IMR-90 (cell line): ENCODE measurements at regions not wholly inside any gene's neighbourhood (a gene's known extent, or its start where the extent isn't known, plus 50 kb on each side); places are given as distances from the start of the nearest gene placed in this dataset.

ENCODE experiments used
- ATAC-seq: fragments of 200-7000 bp; cut with Tn5 transposase; 2 replicates; pipeline ENCODE4 v1.9.1; 2020; ENCODE audit warnings: low read depth, mild to moderate bottlenecking, moderate library complexity
- BruUV-seq: library from RNA; stranded (reverse); fragments of 400-500 nt; replicated peaks from 2 replicates; lab custom pipeline; 2021; lab: Mats Ljungman, UMichigan
- CTCF ChIA-PET: fragments of 300-600 bp; formaldehyde crosslinking; extraction: SDS; loops from one replicate; lab custom pipeline; 2021; ENCODE audit warnings: antibody characterized with exemption; lab: Yijun Ruan, JAX
- POLR2A ChIA-PET: fragments of 300-600 bp; sonication (Branson Sonifier 250); formaldehyde crosslinking; loops from one replicate; lab custom pipeline; 2022; ENCODE audit warnings: antibody characterized with exemption; ENCODE audit not compliant: unreplicated experiment; lab: Charles Lee
- DNase-seq: peaks from one replicate; pipeline ENCODE4 v3.0.0; 2013
- H2AFZ ChIP-seq: replicated peaks from 2 replicates; pipeline ENCODE3; 2013; ENCODE audit warnings: low read length, mild to moderate bottlenecking; ENCODE audit not compliant: poor library complexity
- H2AK5ac ChIP-seq: 2 replicates; pipeline ENCODE4 v1.6.1; 2013; ENCODE audit warnings: low read depth, low read length, inconsistent platforms
- H2AK9ac ChIP-seq: replicated peaks from 2 replicates; pipeline ENCODE3; 2013; ENCODE audit warnings: mild to moderate bottlenecking, low read depth, low read length, moderate library complexity; ENCODE audit not compliant: poor library complexity
- H2BK120ac ChIP-seq: 2 replicates; pipeline ENCODE4 v1.6.1; 2013; ENCODE audit warnings: low read depth, low read length, inconsistent platforms
- H2BK15ac ChIP-seq: 3 replicates; pipeline ENCODE4 v1.6.1; 2013; ENCODE audit warnings: low read depth, low read length, inconsistent platforms
- H2BK20ac ChIP-seq: 2 replicates; pipeline ENCODE4 v1.6.1; 2013; ENCODE audit warnings: low read depth, mild to moderate bottlenecking, inconsistent platforms, low read length, moderate library complexity
- H2BK5ac ChIP-seq: 2 replicates; pipeline ENCODE4 v1.6.1; 2013; ENCODE audit warnings: mild to moderate bottlenecking, low read depth, low read length, inconsistent platforms; ENCODE audit not compliant: poor library complexity, severe bottlenecking
- H3K14ac ChIP-seq: replicated peaks from 2 replicates; pipeline ENCODE4 v1.6.1; 2013; ENCODE audit warnings: low read depth, low read length, inconsistent platforms
- H3K18ac ChIP-seq: 2 replicates; pipeline ENCODE4 v1.6.1; 2013; ENCODE audit warnings: low read depth, low read length, control low read depth
- H3K23ac ChIP-seq: 2 replicates; pipeline ENCODE4 v1.6.1; 2013; ENCODE audit warnings: low read depth, low read length, inconsistent platforms
- H3K27ac ChIP-seq: 2 replicates; pipeline ENCODE4 v1.5.1; 2013; ENCODE audit warnings: mild to moderate bottlenecking, control low read depth, low read length; ENCODE audit not compliant: insufficient read depth
- H3K27me3 ChIP-seq: 2 replicates; pipeline ENCODE4 v1.6.1; 2013; ENCODE audit warnings: low read length; ENCODE audit not compliant: control insufficient read depth, insufficient read depth
- H3K36me3 ChIP-seq: 2 replicates; pipeline ENCODE4 v1.6.1; 2013; ENCODE audit warnings: low read length, mixed read lengths; ENCODE audit not compliant: control insufficient read depth, insufficient read depth
- H3K4ac ChIP-seq: 2 replicates; pipeline ENCODE4 v1.6.1; 2013; ENCODE audit warnings: low read depth, low read length, inconsistent platforms
- H3K4me1 ChIP-seq: 2 replicates; pipeline ENCODE4 v1.6.1; 2013; ENCODE audit warnings: low read length, mixed read lengths; ENCODE audit not compliant: control insufficient read depth, insufficient read depth
- H3K4me2 ChIP-seq: 2 replicates; pipeline ENCODE4 v1.6.1; 2013; ENCODE audit warnings: low read depth, mild to moderate bottlenecking, control low read depth, low read length, moderate library complexity
- H3K4me3 ChIP-seq: 2 replicates; pipeline ENCODE4 v1.5.1; 2013; ENCODE audit warnings: low read depth, mild to moderate bottlenecking, control low read depth, low read length, moderate library complexity; ENCODE audit not compliant: insufficient read depth
- H3K56ac ChIP-seq: 2 replicates; pipeline ENCODE4 v1.6.1; 2013; ENCODE audit warnings: low read length, inconsistent platforms; ENCODE audit not compliant: insufficient read depth; ENCODE audit errors: extremely low read depth
- H3K79me1 ChIP-seq, 2 experiments: 2 replicates each; pipeline ENCODE4 v1.6.1; 2013; ENCODE audit warnings: low read length in 2 of 2, inconsistent platforms in 1 of 2, low read depth in 1 of 2
- H3K9ac ChIP-seq: 2 replicates; pipeline ENCODE4 v1.6.1; 2013; ENCODE audit warnings: low read depth, low read length, control low read depth
- H3K9me1 ChIP-seq: 2 replicates; pipeline ENCODE4 v1.6.1; 2013; ENCODE audit warnings: low read length, inconsistent platforms; ENCODE audit not compliant: insufficient read depth
- H3K9me3 ChIP-seq: 2 replicates; pipeline ENCODE4 v1.6.1; 2013; ENCODE audit warnings: low read length; ENCODE audit not compliant: control insufficient read depth, insufficient read depth
- H4K20me1 ChIP-seq: 2 replicates; pipeline ENCODE4 v1.6.1; 2013; ENCODE audit warnings: low read length, inconsistent platforms; ENCODE audit not compliant: insufficient read depth
- H4K5ac ChIP-seq: 2 replicates; pipeline ENCODE4 v1.6.1; 2013; ENCODE audit warnings: mild to moderate bottlenecking, low read depth, low read length, control low read depth
- H4K8ac ChIP-seq, 2 experiments: 2 replicates each; pipeline ENCODE4 v1.6.1; 2013; ENCODE audit warnings: low read depth in 2 of 2, low read length in 2 of 2, control low read depth in 1 of 2, inconsistent platforms in 1 of 2
- H4K91ac ChIP-seq: 2 replicates; pipeline ENCODE4 v1.6.1; 2013; ENCODE audit warnings: low read depth, low read length, inconsistent platforms; ENCODE audit not compliant: insufficient read depth
- BHLHE40 ChIP-seq: fragments of 150-350 bp; IDR thresholded peaks from 2 replicates; pipeline ENCODE4 v1.6.1; 2016; ENCODE audit warnings: mild to moderate bottlenecking, low read depth, low read length
- CEBPB ChIP-seq: IDR thresholded peaks from 2 replicates; pipeline ENCODE4 v1.6.1; 2012; ENCODE audit warnings: low read depth, low read length, improper control_type of control experiment
- CTCF ChIP-seq: conservative IDR thresholded peaks from 2 replicates; pipeline ENCODE4 v1.5.1; 2012; ENCODE audit warnings: mild to moderate bottlenecking, low read depth, low read length, improper control_type of control experiment
- ELK1 ChIP-seq: fragments of 150-350 bp; IDR thresholded peaks from 2 replicates; pipeline ENCODE4 v1.6.1; 2016; ENCODE audit warnings: low read depth, mild to moderate bottlenecking, low read length, moderate library complexity, borderline replicate concordance
- FOS ChIP-seq: fragments of 150-350 bp; IDR thresholded peaks from 2 replicates; pipeline ENCODE4 v1.6.1; 2016; ENCODE audit warnings: low read depth, low read length
- MAFK ChIP-seq: IDR thresholded peaks from 2 replicates; pipeline ENCODE4 v1.6.1; 2012; ENCODE audit warnings: low read depth, low read length, improper control_type of control experiment
- MAZ ChIP-seq: IDR thresholded peaks from 2 replicates; pipeline ENCODE4 v1.6.1; 2012; ENCODE audit warnings: low read depth, mild to moderate bottlenecking, low read length, improper control_type of control experiment, moderate library complexity, borderline replicate concordance
- MXI1 ChIP-seq: IDR thresholded peaks from 2 replicates; pipeline ENCODE4 v1.6.1; 2012; ENCODE audit warnings: low read depth, mild to moderate bottlenecking, low read length, moderate library complexity, borderline replicate concordance
- NFE2L2 ChIP-seq: fragments of 150-350 bp; IDR thresholded peaks from 2 replicates; pipeline ENCODE4 v1.6.1; 2016; ENCODE audit warnings: low read depth, mild to moderate bottlenecking, low read length
- POLR2A ChIP-seq: IDR thresholded peaks from 2 replicates; pipeline ENCODE4 v1.6.1; 2012; ENCODE audit warnings: mild to moderate bottlenecking, low read depth, low read length
- RAD21 ChIP-seq: IDR thresholded peaks from 2 replicates; pipeline ENCODE4 v1.6.1; 2012; ENCODE audit warnings: low read length, improper control_type of control experiment
- RCOR1 ChIP-seq: IDR thresholded peaks from 2 replicates; pipeline ENCODE4 v1.6.1; 2012; ENCODE audit warnings: mild to moderate bottlenecking, low read length, improper control_type of control experiment; ENCODE audit not compliant: insufficient replicate concordance
- RFX5 ChIP-seq: IDR thresholded peaks from 2 replicates; pipeline ENCODE4 v1.8.0; 2012; ENCODE audit warnings: low read depth, mild to moderate bottlenecking, low read length, moderate library complexity
- SMC3 ChIP-seq: fragments of 150-350 bp; IDR thresholded peaks from 2 replicates; pipeline ENCODE4 v1.6.1; 2016; ENCODE audit warnings: low read depth, mild to moderate bottlenecking, antibody characterized with exemption, low read length, moderate library complexity
- USF2 ChIP-seq: fragments of 150-350 bp; IDR thresholded peaks from 2 replicates; pipeline ENCODE4 v1.6.1; 2017; ENCODE audit warnings: mild to moderate bottlenecking, antibody characterized with exemption, low read length, low read depth
- WGBS, 2 experiments: methylation state at CpG; one replicate each; pipeline versions ENCODE4 v1.1.5 to v1.1.7; 2013; ENCODE audit warnings: missing lambda C conversion rate in 2 of 2; ENCODE audit not compliant: insufficient read length in 1 of 2; ENCODE audit errors: extremely low coverage in 2 of 2; 5-methylcytosine and 5-hydroxymethylcytosine counted together
- dilution Hi-C: fragments of 300-500 bp; cut with HindIII; formaldehyde crosslinking; loops from one replicate; pipeline ENCODE4 v1.14.3; 2018; ENCODE audit warnings: low sequenced_read_pairs; ENCODE audit not compliant: unreplicated experiment
- in situ Hi-C: fragments of 300-500 bp; cut with MboI; formaldehyde crosslinking; loops from 3 replicates; pipeline ENCODE4 v1.14.3; 2019; ENCODE audit warnings: low sequenced_read_pairs, inconsistent platforms, mixed read lengths
- intact Hi-C: fragments of 100-400 bp; cut with micrococcal nuclease; formaldehyde crosslinking; loops from 2 replicates; pipeline ENCODE4 v1.10.0; 2022

GRCh38 chr15:62644216-62644888 lies 398.2 kb upstream of the TPM1 start:
- no TSS peak for BruUV-seq
- POLR2A ChIA-PET = no interaction called here

More at GRCh38 chr15:62644216-62644888, 398.2 kb upstream of the TPM1 start:
- Histone ChIP-seq H4K8ac (no peak overlapping the region), H4K5ac (no peak overlapping the region), H2BK5ac (no peak overlapping the region), H2BK120ac (no peak overlapping the region), H4K91ac (no peak overlapping the region), H2AK9ac (no peak overlapping the region), H3K4me1 (peaks cover 3% of the 10 kb centered on the region; the same call in 1 of the 2 replicates), H3K56ac (no peak overlapping the region), H3K27ac (no peak overlapping the region), H2AK5ac (no peak overlapping the region), H2AFZ (peak overlapping the region; percentile 21), H3K9me3 (no peaks in the 10 kb centered on the region), H3K9ac (no peak overlapping the region), H3K27me3 (no peaks in the 10 kb centered on the region), H3K79me1 (peaks cover 0 to 3% of the 10 kb centered on the region in 2 experiments; a peak in 2 of 4 replicates), H4K20me1 (no peaks in the 10 kb centered on the region; the same call in 1 of the 2 replicates), H3K36me3 (no peaks in the 10 kb centered on the region), H3K4ac (no peak overlapping the region), H3K4me3 (no peak overlapping the region), H3K9me1 (no peaks in the 10 kb centered on the region), H2BK15ac (no peak overlapping the region), H3K18ac (no peak overlapping the region), H3K4me2 (no peak overlapping the region), H3K14ac (no peak overlapping the region), H2BK20ac (no peak overlapping the region), H3K23ac (no peak overlapping the region)
- intact Hi-C loops (no loop called here), in situ Hi-C loops (no loop called here), dilution Hi-C loops (no loop called here)
- ATAC-seq = no peak
- TF ChIP-seq USF2 (no peak), RAD21 (no peak), RCOR1 (no peak), RFX5 (no peak), CTCF (no peak), BHLHE40 (no peak), MAFK (no peak), MAZ (no peak), CEBPB (no peak), MXI1 (no peak), NFE2L2 (no peak), SMC3 (no peak), FOS (no peak), ELK1 (no peak), POLR2A (no peak)
- CTCF ChIA-PET = interaction anchor here (0.6 to 0.7 kb wide), 2 partner anchors 54 to 88 kb away, joined by 3 read pairs; no protein-coding TSS in a partner anchor
- no peak for DNase-seq
- 73% methylated on average over 7 of the region's 7 CpGs; no CpG with 5 or more reads in 1 of the 2 experiments for WGBS, 2 experiments
